Gastroesophageal sphincter (tissue), 3 donors: ENCODE measurements at regions not wholly inside any gene's neighbourhood (a gene's known extent, or its start where the extent isn't known, plus 50 kb on each side); places are given as distances from the start of the nearest gene placed in this dataset.

ENCODE experiments used
- CTCF ChIP-seq, 4 experiments: fragments of 200-600 bp in 2 of 4; fragments of 450-650 bp in 2 of 4; sonication (generic) in 1 of 4; IDR thresholded peaks; one replicate each; pipeline ENCODE4 v1.5.1; 2017 to 2019; ENCODE audit warnings: antibody characterized with exemption in 4 of 4, mild to moderate bottlenecking in 2 of 4, moderate library complexity in 2 of 4
- POLR2A ChIP-seq, 2 donors: fragments of 450-650 bp; IDR thresholded peaks; one replicate each; pipeline ENCODE4 v1.6.1; 2017; ENCODE audit warnings: antibody characterized with exemption in 2 of 2, mild to moderate bottlenecking in 2 of 2, moderate library complexity in 1 of 2

DNA sequence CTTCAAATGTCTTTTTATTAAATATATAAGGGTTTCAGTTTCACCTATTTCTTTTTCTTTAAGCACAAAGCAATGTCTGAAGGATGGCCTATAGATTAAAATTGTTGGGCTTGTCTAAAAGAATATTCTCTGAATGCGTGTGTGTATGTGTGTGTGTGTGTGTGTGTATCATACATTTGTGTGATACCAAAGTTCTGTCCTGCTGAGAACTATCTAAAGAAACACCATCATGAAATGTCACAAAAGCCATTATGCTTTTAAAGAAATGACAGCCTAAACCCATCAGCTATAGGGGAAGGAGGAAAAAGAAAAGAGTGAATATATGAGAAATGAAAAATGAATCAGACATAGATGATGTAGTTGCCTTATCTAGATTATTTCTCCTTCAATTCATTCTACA lies 1501.5 kb upstream of the TENM3 start:
- no peak for TF ChIP-seq CTCF (IDR thresholded peaks at IDR 0.05)
- TF ChIP-seq POLR2A (IDR thresholded peaks at IDR 0.05): no peak
